AG09319 (cell line): ENCODE measurements at regions not wholly inside any gene's neighbourhood (a gene's known extent, or its start where the extent isn't known, plus 50 kb on each side); places are given as distances from the start of the nearest gene placed in this dataset.

Source experiments
- DNase-seq: peaks from one replicate; pipeline ENCODE4 v3.0.0-alpha.2; 2010; ENCODE audit warnings: low read depth; ENCODE audit errors: extremely low read depth
- CTCF ChIP-seq: IDR thresholded peaks from 2 replicates; pipeline ENCODE4 v1.5.1; 2011; ENCODE audit warnings: low read depth, mild to moderate bottlenecking, inconsistent platforms, low read length, moderate library complexity

GRCh38 chr12:19960527-19960926 is 407.8 kb upstream of the PDE3A start:
- DNase-seq = no peak
- no peak for TF ChIP-seq CTCF

- no peak for DNase-seq
- TF ChIP-seq CTCF = no peak
Observed at GRCh38 chr12:19962192-19962591, 406.1 kb upstream of the PDE3A start.

GRCh38 chr12:19963972-19964371 is 404.4 kb upstream of the PDE3A start:
- TF ChIP-seq CTCF = no peak
- no peak for DNase-seq

GRCh38 chr12:19964549-19964948 is 403.8 kb upstream of the PDE3A start:
- no peak for TF ChIP-seq CTCF
- DNase-seq = no peak

- no peak for TF ChIP-seq CTCF
- no peak for DNase-seq
Observed at GRCh38 chr12:19965196-19966038, 402.9 kb upstream of the PDE3A start.

GRCh38 chr12:19967001-19967400 is 401.3 kb upstream of the PDE3A start:
- no peak for TF ChIP-seq CTCF
- DNase-seq = no peak

GRCh38 chr12:19967431-19967830 is 400.9 kb upstream of the PDE3A start:
- TF ChIP-seq CTCF = no peak
- no peak for DNase-seq
